Aorta (tissue), 5 donors: ENCODE measurements at regions not wholly inside any gene's neighbourhood (a gene's known extent, or its start where the extent isn't known, plus 50 kb on each side); places are given as distances from the start of the nearest gene placed in this dataset.

ENCODE experiments used
- ATAC-seq: fragments of 200-7000 bp; cut with Tn5 transposase; one replicate; pipeline ENCODE4 v1.9.1; 2022; ENCODE audit warnings: moderate library complexity; ENCODE audit not compliant: low FRiP score
- DNase-seq, 2 donors: peaks; one replicate each; pipeline ENCODE4 v3.0.0-alpha.2; 2020
- H3K27ac ChIP-seq, 2 donors: one replicate each; pipeline ENCODE4 v1.5.1; 2013; ENCODE audit warnings: low read length in 2 of 2, mild to moderate bottlenecking in 2 of 2, moderate library complexity in 2 of 2, control low read depth in 1 of 2, inconsistent platforms in 1 of 2, low read depth in 1 of 2
- H3K27me3 ChIP-seq, 2 donors: one replicate each; pipeline ENCODE4 v1.6.1; 2013; ENCODE audit warnings: control low read depth in 1 of 2, low read length in 1 of 2, mild to moderate bottlenecking in 1 of 2, moderate library complexity in 1 of 2; ENCODE audit not compliant: insufficient read depth in 2 of 2, control insufficient read depth in 1 of 2
- H3K36me3 ChIP-seq, 2 donors: one replicate each; pipeline ENCODE4 v1.6.1; 2013; ENCODE audit warnings: control low read depth in 1 of 2, low read length in 1 of 2, mild to moderate bottlenecking in 1 of 2; ENCODE audit not compliant: insufficient read depth in 2 of 2, control insufficient read depth in 1 of 2
- H3K4me1 ChIP-seq, 2 donors: one replicate each; pipeline ENCODE4 v1.6.1; 2013; ENCODE audit warnings: low read length in 2 of 2, control low read depth in 1 of 2, mild to moderate bottlenecking in 1 of 2, moderate library complexity in 1 of 2; ENCODE audit not compliant: insufficient read depth in 2 of 2, control insufficient read depth in 1 of 2
- H3K4me3 ChIP-seq, 2 donors: one replicate each; pipeline ENCODE4 v1.5.1; 2013; ENCODE audit warnings: low read length in 2 of 2, control low read depth in 1 of 2, mild to moderate bottlenecking in 1 of 2
- H3K9me3 ChIP-seq: one replicate; pipeline ENCODE4 v1.6.1; 2013; ENCODE audit warnings: mild to moderate bottlenecking, low read length; ENCODE audit not compliant: control insufficient read depth
- WGBS, 2 donors: extraction: QIAGEN DNeasy Blood & Tissue Kit; methylation state at CpG; one replicate each; pipeline ENCODE4 v1.1.7; 2013; 5-methylcytosine and 5-hydroxymethylcytosine counted together
- intact Hi-C, 2 donors: fragments of 100-400 bp; cut with DNase I; formaldehyde crosslinking; loops; one replicate each; pipeline versions ENCODE4 v1.14.2 to v1.15.0; 2022
- donor health status: healthy with polysubstance abuse.
- donor health status: Bipolar disorder and iron deficiency.
- donor health status: DM: no; HTN: no; CAD: no.
- donor health status: DM: no; HTN: no; CAD: no.
- donor health status: DM: yes; HTN: yes; CAD: no.

DNA sequence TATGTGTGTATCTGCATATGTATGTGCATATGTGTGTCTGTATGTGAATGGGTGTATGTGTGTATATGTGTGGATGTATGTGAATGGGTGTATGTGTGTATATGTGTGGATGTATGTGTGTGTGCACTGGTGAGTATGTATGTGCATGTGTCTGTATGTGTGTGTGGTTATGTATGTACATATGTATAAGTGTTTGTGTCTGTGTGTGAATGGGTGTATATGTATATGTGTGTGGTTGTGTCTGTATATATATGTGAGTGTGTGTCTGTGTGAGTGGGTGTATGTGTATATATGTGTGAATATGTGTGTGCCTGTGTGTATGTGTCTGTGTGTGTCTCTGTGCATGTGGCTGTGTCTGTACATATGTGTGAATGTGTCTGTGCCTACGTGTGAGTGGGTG lies 748.4 kb upstream of the HS6ST1 start:
- Histone ChIP-seq H3K4me1 (no peaks in the 10 kb centered on the region), H3K27ac (no peak overlapping the region)

DNA sequence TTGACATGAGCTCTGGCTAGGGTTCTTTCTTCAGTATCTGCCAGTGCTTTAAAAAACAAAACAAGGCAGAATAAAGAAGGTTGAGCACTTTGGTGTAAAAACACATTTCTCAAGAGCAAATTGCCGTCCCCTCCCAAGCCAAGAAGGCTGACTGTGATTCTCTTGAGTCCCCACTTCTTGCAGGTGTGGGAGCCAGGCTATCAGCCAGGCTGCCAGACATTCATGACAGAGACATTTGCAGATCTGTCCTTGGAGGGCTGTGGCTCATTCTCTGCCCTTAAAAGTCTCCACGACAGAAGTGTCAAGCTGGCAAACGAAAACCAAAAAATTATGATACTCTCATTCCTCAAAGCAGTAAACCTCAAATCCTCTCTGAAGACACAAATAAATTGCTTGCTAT lies 749.3 kb upstream of the HS6ST1 start:
- no peak overlapping the region for H3K27ac ChIP-seq
- DNase-seq (no peak), ATAC-seq (no peak)
- intact Hi-C loops: no loop called here
- no peaks in the 10 kb centered on the region for H3K27me3 ChIP-seq
- H3K4me1 ChIP-seq: no peaks in the 10 kb centered on the region
- 73 to 94% methylated on average over 3 of the region's 3 CpGs for WGBS, 2 donors
- no peaks in the 10 kb centered on the region for H3K9me3 ChIP-seq
- no peaks in the 10 kb centered on the region for H3K36me3 ChIP-seq
- H3K4me3 ChIP-seq: no peak overlapping the region

More for the DNA sequence above, 748.4 kb upstream of the HS6ST1 start:
- 91% methylated on average over 1 of the region's 1 CpG for WGBS, 2 donors
- intact Hi-C loops: no loop called here
- H3K4me3 ChIP-seq: no peak overlapping the region
- no peaks in the 10 kb centered on the region for H3K36me3 ChIP-seq
- DNase-seq (no peak), ATAC-seq (no peak)
- H3K27me3 ChIP-seq: no peaks in the 10 kb centered on the region
- no peaks in the 10 kb centered on the region for H3K9me3 ChIP-seq

DNA sequence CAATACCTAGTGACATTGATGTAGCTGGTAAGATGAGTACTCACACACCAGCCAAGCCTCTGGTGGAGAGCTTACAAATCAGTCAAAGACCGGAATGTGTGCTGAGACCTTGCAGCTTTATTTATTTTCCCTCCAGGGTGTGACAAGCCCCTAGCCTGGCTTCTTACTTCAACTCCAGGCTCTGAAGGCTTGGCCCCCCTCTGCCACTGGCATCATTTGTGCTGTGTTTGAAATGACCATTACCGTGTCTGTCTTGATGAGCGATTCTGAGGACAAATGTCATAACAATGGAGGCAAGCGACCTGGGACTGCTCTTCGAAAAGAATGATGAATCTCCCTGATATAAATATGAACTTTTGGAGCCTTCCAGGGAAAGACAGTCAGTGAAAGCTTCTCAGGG lies 749.9 kb upstream of the HS6ST1 start:
- DNase-seq (no peak), ATAC-seq (no peak)
- intact Hi-C loops: no loop called here
- Histone ChIP-seq H3K4me3 (no peak overlapping the region), H3K9me3 (no peaks in the 10 kb centered on the region), H3K36me3 (no peaks in the 10 kb centered on the region), H3K4me1 (no peaks in the 10 kb centered on the region), H3K27ac (no peak overlapping the region), H3K27me3 (no peaks in the 10 kb centered on the region)
- 59 to 81% methylated on average over 5 of the region's 5 CpGs for WGBS, 2 donors

DNA sequence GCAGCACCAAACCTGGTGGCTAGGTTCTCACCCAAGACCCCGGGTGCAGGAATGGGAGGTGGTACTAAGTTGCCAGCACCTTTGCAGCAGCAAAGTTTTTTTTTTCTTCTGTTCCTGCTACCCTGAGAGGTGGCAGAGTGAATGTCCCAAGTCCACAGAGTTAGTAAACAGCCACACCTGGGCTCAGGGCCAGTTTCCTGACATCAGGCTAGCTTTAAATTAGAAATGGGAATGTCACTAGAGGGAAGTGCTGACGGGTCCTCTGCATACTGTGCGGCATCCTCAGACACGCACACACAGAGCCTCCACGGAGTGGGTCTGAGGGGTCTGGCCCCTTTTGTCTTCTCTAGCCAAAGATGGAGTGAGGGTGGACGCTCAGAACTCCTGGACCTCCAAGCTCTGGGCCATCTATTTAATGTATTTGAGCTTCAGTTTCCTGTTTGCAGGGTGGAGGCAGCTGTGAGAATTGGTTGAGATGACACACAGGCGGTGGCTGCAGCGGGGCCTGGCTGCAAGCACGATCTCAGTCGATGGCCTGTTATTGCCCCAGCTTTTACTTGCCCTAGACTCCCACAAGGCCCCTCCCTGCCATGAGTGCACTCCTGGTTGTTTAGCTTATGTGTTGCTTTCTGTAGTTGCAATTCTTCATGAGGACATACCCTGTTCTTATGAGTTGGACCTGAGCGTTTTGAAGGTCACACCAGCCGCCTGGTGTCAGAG lies 751.4 kb upstream of the HS6ST1 start:
- Histone ChIP-seq H3K27me3 (no peaks in the 10 kb centered on the region), H3K9me3 (no peaks in the 10 kb centered on the region), H3K27ac (no peak overlapping the region), H3K4me1 (no peaks in the 10 kb centered on the region), H3K36me3 (no peaks in the 10 kb centered on the region), H3K4me3 (no peak overlapping the region)
- ATAC-seq (no peak), DNase-seq (no peak)
- intact Hi-C loops: no loop called here
- 87 to 89% methylated on average over 12 of the region's 12 CpGs for WGBS, 2 donors

DNA sequence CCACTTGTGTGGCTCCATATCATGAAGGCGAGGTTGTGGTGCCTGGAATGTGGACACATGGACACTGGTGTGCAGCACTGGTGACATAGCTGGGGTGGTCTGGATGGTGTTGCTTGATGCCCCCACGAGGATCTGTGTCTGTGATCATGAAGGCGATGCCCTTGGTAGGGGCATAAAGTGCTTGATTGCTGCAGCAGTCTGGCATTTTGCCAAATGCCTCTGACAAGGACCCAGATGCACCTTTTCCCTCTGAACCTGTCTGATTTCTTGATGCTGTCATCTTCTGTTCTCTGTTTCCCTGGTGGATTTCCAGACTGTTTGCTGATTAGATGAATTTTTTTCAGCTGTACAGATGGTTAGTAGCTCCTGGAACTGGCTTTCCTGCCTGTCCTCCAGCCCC lies 752.0 kb upstream of the HS6ST1 start:
- WGBS, 2 donors: 90 to 92% methylated on average over 3 of the region's 3 CpGs
- no peaks in the 10 kb centered on the region for H3K9me3 ChIP-seq
- no peak overlapping the region for H3K4me3 ChIP-seq
- ATAC-seq (no peak), DNase-seq (no peak)
- no peaks in the 10 kb centered on the region for H3K27me3 ChIP-seq
- H3K27ac ChIP-seq: no peak overlapping the region
- no peaks in the 10 kb centered on the region for H3K36me3 ChIP-seq
- no peaks in the 10 kb centered on the region for H3K4me1 ChIP-seq
- intact Hi-C loops: no loop called here

DNA sequence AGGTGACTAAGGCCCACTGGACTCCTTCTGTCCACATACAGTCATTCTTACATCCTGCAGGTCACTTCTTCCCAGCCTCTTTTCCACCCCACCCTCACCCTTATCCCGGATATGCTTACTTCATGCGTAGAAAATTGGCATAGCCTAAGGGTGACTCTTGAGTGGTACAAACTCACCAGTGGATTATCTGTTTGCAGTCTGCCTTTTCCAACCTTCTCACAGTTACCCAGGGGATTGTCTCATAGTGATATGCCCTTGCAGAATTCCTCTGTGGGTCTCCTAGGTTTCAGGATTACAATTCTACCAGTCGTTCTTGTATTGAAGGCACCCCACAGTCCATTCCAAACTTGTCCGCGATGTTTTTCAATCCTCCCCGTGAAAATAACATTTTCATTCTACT lies 752.9 kb upstream of the HS6ST1 start:
- no peak overlapping the region for H3K4me3 ChIP-seq
- intact Hi-C loops: no loop called here
- no peaks in the 10 kb centered on the region for H3K4me1 ChIP-seq
- H3K9me3 ChIP-seq: no peaks in the 10 kb centered on the region
- 84 to 90% methylated on average over 6 of the region's 6 CpGs for WGBS, 2 donors
- H3K36me3 ChIP-seq: no peaks in the 10 kb centered on the region
- no peak overlapping the region for H3K27ac ChIP-seq
- no peaks in the 10 kb centered on the region for H3K27me3 ChIP-seq
- ATAC-seq (no peak), DNase-seq (no peak)

DNA sequence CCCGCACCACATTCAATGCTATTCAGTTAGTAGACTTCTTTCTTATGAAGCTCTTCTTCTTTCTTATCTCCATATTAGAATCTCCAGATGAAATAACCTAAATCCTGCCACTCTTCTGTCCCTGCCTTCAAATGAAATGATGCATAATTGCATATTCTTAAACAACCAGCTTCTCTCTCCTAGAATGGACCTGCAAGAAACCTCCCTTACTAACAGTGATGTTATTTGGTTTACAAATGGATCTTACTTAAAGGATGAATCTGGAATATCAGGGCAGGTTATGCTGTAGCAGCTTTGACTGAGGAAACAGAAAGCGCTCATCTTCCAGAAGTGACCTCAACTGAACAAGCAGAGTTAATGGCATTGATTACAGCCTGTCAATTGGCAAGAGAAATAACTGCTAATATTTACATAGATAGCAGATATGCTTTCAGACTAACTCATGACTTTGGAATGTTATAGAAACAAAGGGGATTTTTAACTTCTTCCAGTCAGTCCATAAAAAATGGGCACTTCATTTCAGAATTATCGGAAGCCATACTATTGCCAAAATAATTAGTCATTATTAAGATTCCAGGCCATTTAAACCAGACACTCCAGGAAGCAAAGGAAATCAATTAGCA lies 755.7 kb upstream of the HS6ST1 start:
- no peak for DNase-seq
- Histone ChIP-seq H3K36me3 (no peaks in the 10 kb centered on the region), H3K27me3 (no peaks in the 10 kb centered on the region), H3K4me1 (no peaks in the 10 kb centered on the region), H3K27ac (no peak overlapping the region), H3K4me3 (no peak overlapping the region), H3K9me3 (peaks cover 3% of the 10 kb centered on the region)
- no peak for ATAC-seq
- 80 to 86% methylated on average over 3 of the region's 3 CpGs for WGBS, 2 donors
- intact Hi-C loops: no loop called here

DNA sequence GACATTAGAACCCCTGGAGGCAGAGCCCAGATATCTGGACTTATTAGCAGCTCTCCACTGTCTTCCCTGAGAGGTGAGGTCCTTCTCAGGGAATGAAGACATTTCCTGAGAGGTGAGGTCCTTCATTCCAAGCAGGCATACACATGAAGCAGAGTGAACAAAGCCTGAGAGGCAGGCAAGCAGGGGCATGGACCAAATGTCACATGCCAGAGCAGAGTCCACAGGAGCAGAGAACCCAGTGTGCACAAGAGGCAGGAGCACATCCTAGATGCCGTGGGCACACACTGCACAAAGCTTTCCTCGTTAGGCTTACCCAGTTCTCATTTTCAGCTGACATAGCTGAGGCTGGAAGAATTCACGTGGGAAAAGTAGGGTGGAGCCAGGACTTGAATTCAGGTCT lies 759.9 kb upstream of the HS6ST1 start:
- no peak for ATAC-seq
- Histone ChIP-seq H3K9me3 (peaks cover 3% of the 10 kb centered on the region), H3K27ac (no peak overlapping the region), H3K4me1 (no peaks in the 10 kb centered on the region), H3K4me3 (no peak overlapping the region), H3K27me3 (peaks cover 0 to 1% of the 10 kb centered on the region in 2 donors), H3K36me3 (no peaks in the 10 kb centered on the region)
- intact Hi-C loops: no loop called here
- DNase-seq: no peak
- WGBS, 2 donors: 91% methylated on average over 3 of the region's 3 CpGs

DNA sequence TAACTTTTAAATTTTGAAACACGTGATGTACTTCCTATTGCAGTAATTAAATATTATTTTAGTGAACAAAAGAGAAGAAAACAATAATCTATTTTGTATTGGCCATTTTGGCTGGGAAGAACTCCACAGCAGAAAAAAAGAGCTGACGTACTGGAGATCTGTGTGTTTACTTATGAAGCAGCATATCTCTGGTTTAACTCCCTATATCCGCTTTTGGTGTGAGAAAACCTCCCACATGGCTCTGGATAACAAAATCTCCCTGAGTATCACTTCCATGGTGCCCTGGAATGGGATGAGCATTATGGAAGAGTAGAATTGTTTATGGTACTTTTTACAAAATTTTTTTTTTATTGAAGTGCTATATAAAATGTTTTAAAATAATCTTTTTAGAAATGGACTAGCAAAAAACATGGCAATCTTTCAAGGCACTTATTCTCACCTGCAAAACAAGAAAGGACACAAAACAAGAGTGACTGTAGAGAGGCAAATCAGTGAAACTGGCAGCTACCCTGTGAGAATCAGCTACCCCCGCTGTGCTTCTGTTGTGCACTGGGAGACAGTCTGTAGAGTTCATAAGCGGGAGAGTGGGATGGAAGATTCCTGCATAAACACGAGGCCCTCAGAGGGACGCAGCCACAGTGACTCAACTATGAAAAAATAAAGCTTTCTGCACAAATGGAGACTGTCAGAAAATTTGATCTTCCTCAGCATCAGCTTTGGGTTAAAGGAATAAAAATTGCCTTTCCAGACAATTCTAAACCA lies 762.2 kb upstream of the HS6ST1 start:
- Histone ChIP-seq H3K27ac (no peak overlapping the region), H3K4me1 (no peaks in the 10 kb centered on the region), H3K36me3 (no peaks in the 10 kb centered on the region), H3K4me3 (no peak overlapping the region), H3K27me3 (peaks cover 0 to 1% of the 10 kb centered on the region in 2 donors), H3K9me3 (peaks cover 3% of the 10 kb centered on the region)
- WGBS, 2 donors: 53 to 60% methylated on average over 7 of the region's 7 CpGs
- intact Hi-C loops: no loop called here
- DNase-seq: no peak
- no peak for ATAC-seq
